NT2/D1 (cell line): ENCODE measurements at regions not wholly inside any gene's neighbourhood (a gene's known extent, or its start where the extent isn't known, plus 50 kb on each side); places are given as distances from the start of the nearest gene placed in this dataset.

Experiments used
- SUZ12 ChIP-seq: IDR thresholded peaks from 2 replicates; pipeline ENCODE4 v1.6.1; 2011; ENCODE audit not compliant: insufficient read length, insufficient read depth; ENCODE audit errors: extremely low read depth
- YY1 ChIP-seq: IDR thresholded peaks from 2 replicates; pipeline ENCODE4 v1.6.1; 2011; ENCODE audit not compliant: insufficient read length, insufficient read depth

DNA sequence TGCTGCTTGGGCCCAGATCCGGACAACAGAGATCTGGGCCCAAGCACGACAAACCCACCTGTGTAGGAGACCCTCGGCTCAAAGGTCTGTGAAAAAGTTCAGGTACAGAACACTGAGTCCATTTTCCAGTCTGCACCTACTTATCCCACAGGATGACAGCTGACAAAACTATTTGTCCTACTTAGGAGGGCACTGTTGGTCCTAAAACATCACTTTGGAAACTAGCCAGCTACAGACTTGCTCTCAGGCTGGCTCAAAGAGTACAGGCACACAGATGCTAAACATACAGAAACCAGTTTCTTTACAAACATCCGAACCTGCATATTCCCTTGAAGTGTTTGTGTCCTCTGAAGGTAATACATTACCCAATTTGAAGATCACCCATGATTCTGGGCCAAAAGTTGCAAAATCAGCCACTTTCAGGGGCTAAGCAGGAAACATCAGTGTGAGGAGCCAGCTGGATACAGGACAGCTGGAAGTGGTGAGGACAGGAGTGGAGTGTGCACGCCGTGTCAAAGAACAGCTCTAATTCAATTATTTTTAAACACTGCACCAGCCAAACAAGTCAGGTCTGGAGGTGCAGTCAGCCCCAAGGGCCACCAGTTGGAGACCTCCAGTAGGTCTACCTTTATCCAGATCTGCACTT, 88.5 kb downstream of the NOC3L start:
- TF ChIP-seq YY1 (no peak), SUZ12 (no peak)
